GM12878 (cell line): ENCODE measurements at regions not wholly inside any gene's neighbourhood (a gene's known extent, or its start where the extent isn't known, plus 50 kb on each side); places are given as distances from the start of the nearest gene placed in this dataset.
A peak's percentile ranks its signal among the peaks of the same experiment; 100 is the strongest.

ENCODE experiments used
- ATAC-seq: fragments of 200-7000 bp; cut with Tn5 transposase; 3 replicates; pipeline ENCODE4 v1.9.1; 2020; ENCODE audit warnings: mild to moderate bottlenecking, moderate library complexity
- BruUV-seq: library from RNA; stranded (reverse); fragments of 400-500 nt; replicated peaks from 2 replicates; lab custom pipeline; 2021; lab: Mats Ljungman, UMichigan
- CTCF ChIA-PET: fragments of 300-600 bp; sonication (Branson Sonifier 250); formaldehyde crosslinking; extraction: SDS; loops from one replicate; lab custom pipeline; 2021; ENCODE audit warnings: inconsistent platforms; lab: Yijun Ruan, JAX
- POLR2A ChIA-PET: fragments of 350-600 bp; formaldehyde crosslinking; extraction: SDS; loops from one replicate; lab custom pipeline; 2021; ENCODE audit warnings: inconsistent platforms; lab: Charles Lee
- RAD21 ChIA-PET: fragments of 300-600 bp; sonication (Branson Sonifier 250); formaldehyde crosslinking; loops from one replicate; lab custom pipeline; 2023; ENCODE audit warnings: antibody characterized with exemption; ENCODE audit not compliant: unreplicated experiment; lab: Charles Lee
- SMC1A ChIA-PET: fragments of 300-600 bp; sonication (Branson Sonifier 250); formaldehyde crosslinking; loops from one replicate; lab custom pipeline; 2023; ENCODE audit not compliant: unreplicated experiment, uncharacterized antibody; lab: Charles Lee
- DNase-seq: peaks from one replicate; pipeline ENCODE4 v3.0.0-alpha.2; 2011; ENCODE audit warnings: low read depth, low spot score
- FAIRE-seq: peaks from 3 replicates; lab custom pipeline; 2011; peaks lifted over from hg19 to GRCh38; lab: Jason Lieb, UNC
- H2AFZ ChIP-seq: 2 replicates; pipeline ENCODE4 v1.6.0; 2011; ENCODE audit warnings: low read depth, low read length, control low read depth; ENCODE audit not compliant: control insufficient read depth
- H3K27ac ChIP-seq: 2 replicates; pipeline ENCODE4 v1.5.1; 2011; ENCODE audit warnings: control low read depth; ENCODE audit not compliant: control insufficient read depth, insufficient read depth
- H3K27me3 ChIP-seq, 2 experiments: replicated peaks in 1 of 2; 2 replicates each; pipeline versions ENCODE4 v1.6.0 to v1.6.1; 2011; ENCODE audit warnings: low read length in 1 of 2; ENCODE audit not compliant: control insufficient read depth in 2 of 2, insufficient read depth in 2 of 2
- H3K36me3 ChIP-seq, 2 experiments: 2 replicates each; pipeline ENCODE4 v1.5.1; 2011; ENCODE audit warnings: low read length in 1 of 2; ENCODE audit not compliant: control insufficient read depth in 2 of 2, insufficient read depth in 2 of 2
- H3K4me1 ChIP-seq: 2 replicates; pipeline ENCODE4 v1.6.1; 2011; ENCODE audit warnings: mild to moderate bottlenecking, low read length, moderate library complexity, mixed read lengths; ENCODE audit not compliant: control insufficient read depth, insufficient read depth
- H3K4me2 ChIP-seq: 2 replicates; pipeline ENCODE4 v1.6.0; 2011; ENCODE audit warnings: control low read depth; ENCODE audit not compliant: control insufficient read depth, insufficient read depth
- H3K4me3 ChIP-seq: fragments of 200-600 bp; sonication (generic); 2 replicates; pipeline ENCODE4 v1.5.1; 2016
- H3K79me2 ChIP-seq: 2 replicates; pipeline ENCODE4 v1.6.0; 2011; ENCODE audit warnings: low read length; ENCODE audit not compliant: control insufficient read depth, insufficient read depth
- H3K9ac ChIP-seq: 2 replicates; pipeline ENCODE4 v1.8.0; 2011; ENCODE audit warnings: low read length, control low read depth, mixed read lengths; ENCODE audit not compliant: control insufficient read depth, insufficient read depth
- H3K9me3 ChIP-seq: replicated peaks from 3 replicates; pipeline ENCODE4 v1.5.1; 2011; ENCODE audit warnings: mild to moderate bottlenecking, low read length; ENCODE audit not compliant: control insufficient read depth, insufficient read depth
- H4K20me1 ChIP-seq: 2 replicates; pipeline ENCODE4 v1.6.0; 2011; ENCODE audit not compliant: control insufficient read depth, insufficient read depth
- BMI1 ChIP-seq: fragments of 450-650 bp; IDR thresholded peaks from 2 replicates; pipeline ENCODE4 v1.6.1; 2016; ENCODE audit warnings: mild to moderate bottlenecking, moderate library complexity, borderline replicate concordance
- CHD1 ChIP-seq: IDR thresholded peaks from 2 replicates; pipeline ENCODE4 v1.6.1; 2012; ENCODE audit warnings: low read depth, low read length, improper control_type of control experiment
- E4F1 ChIP-seq: fragments of 450-650 bp; IDR thresholded peaks from 2 replicates; pipeline ENCODE4 v1.6.1; 2018; ENCODE audit warnings: borderline replicate concordance, mild to moderate bottlenecking; ENCODE audit not compliant: partially characterized antibody
- EP300 ChIP-seq, 2 experiments: fragments of 150-350 bp in 1 of 2; IDR thresholded peaks; 2 replicates each; pipeline ENCODE4 v1.6.1; 2011 to 2012; ENCODE audit warnings: low read depth in 2 of 2, low read length in 2 of 2, borderline replicate concordance in 1 of 2, improper control_type of control experiment in 1 of 2, inconsistent platforms in 1 of 2; ENCODE audit not compliant: control insufficient read depth in 1 of 2
- FOXM1 ChIP-seq: IDR thresholded peaks from 2 replicates; pipeline ENCODE4 v1.6.1; 2012; ENCODE audit warnings: low read depth, mild to moderate bottlenecking, inconsistent platforms, low read length, moderate library complexity
- GABPA ChIP-seq: IDR thresholded peaks from 2 replicates; pipeline ENCODE4 v1.6.1; 2014; ENCODE audit warnings: antibody characterized with exemption, low read depth, mild to moderate bottlenecking, inconsistent platforms
- JUNB ChIP-seq: IDR thresholded peaks from 2 replicates; pipeline ENCODE4 v1.6.1; 2016; ENCODE audit warnings: antibody characterized with exemption, mild to moderate bottlenecking
- KAT2A ChIP-seq: conservative IDR thresholded peaks from 2 replicates; pipeline ENCODE4 v1.6.1; 2011; ENCODE audit warnings: low read depth, low read length; ENCODE audit not compliant: control insufficient read depth
- RAD21 ChIP-seq: IDR thresholded peaks from 2 replicates; pipeline ENCODE4 v1.6.1; 2011; ENCODE audit warnings: mild to moderate bottlenecking, low read depth, low read length, moderate library complexity; ENCODE audit not compliant: insufficient read depth
- RAD51 ChIP-seq: fragments of 450-650 bp; IDR thresholded peaks from 2 replicates; pipeline ENCODE4 v1.6.1; 2016; ENCODE audit warnings: moderate library complexity, mild to moderate bottlenecking, inconsistent platforms
- SUZ12 ChIP-seq: fragments of 200-600 bp; sonication (generic); IDR thresholded peaks from one replicate; pipeline ENCODE4 v1.6.1; 2018; ENCODE audit warnings: antibody characterized with exemption, mild to moderate bottlenecking; ENCODE audit not compliant: unreplicated experiment
- TAF1 ChIP-seq: IDR thresholded peaks from 2 replicates; pipeline ENCODE4 v1.6.1; 2011; ENCODE audit warnings: mild to moderate bottlenecking, low read depth, low read length, borderline replicate concordance
- TCF7 ChIP-seq: IDR thresholded peaks from 2 replicates; pipeline ENCODE4 v1.6.1; 2014; ENCODE audit warnings: antibody characterized with exemption, borderline replicate concordance
- ZBTB4 ChIP-seq: fragments of 450-650 bp; formaldehyde crosslinking; IDR thresholded peaks from 2 replicates; pipeline ENCODE4 v1.4.0; 2022; ENCODE audit warnings: mild to moderate bottlenecking, moderate library complexity
- WGBS: methylation state at CpG from one replicate; pipeline ENCODE4 v1.1.6; 2016; ENCODE audit warnings: low lambda C conversion rate; ENCODE audit not compliant: insufficient replicate concordance, insufficient coverage; ENCODE audit errors: missing lambda C conversion rate; 5-methylcytosine and 5-hydroxymethylcytosine counted together
- in situ Hi-C: fragments of 300-500 bp; cut with MboI; formaldehyde crosslinking; loops from 9 replicates; pipeline ENCODE4 v1.14.3; 2018; ENCODE audit warnings: mixed read lengths
- intact Hi-C: fragments of 100-400 bp; cut with micrococcal nuclease; formaldehyde crosslinking; loops from one replicate; pipeline ENCODE4 v1.14.2; 2022; ENCODE audit not compliant: unreplicated experiment

GRCh38 chr17:53032861-53033271 lies 789.9 kb upstream of the KIF2B start:
- in situ Hi-C loops = no loop called here
- TF ChIP-seq JUNB (no peak), RAD21 (peak; percentile 26; the same call in 1 of the 2 replicates)
- H3K9me3 ChIP-seq = no peaks in the 10 kb centered on the region
- ATAC-seq = no peak
- no peaks in the 10 kb centered on the region for H3K4me1 ChIP-seq
- H3K36me3 ChIP-seq = no peaks in the 10 kb centered on the region
- ChIA-PET SMC1A (no interaction called here), POLR2A (no interaction called here), RAD21 (no interaction called here), CTCF (interaction anchor here (1.4 kb wide), 1 partner anchor 1860 kb away, joined by 3 read pairs; no protein-coding TSS in a partner anchor)
- no TSS peak for BruUV-seq
- H4K20me1 ChIP-seq = no peaks in the 10 kb centered on the region
- H2AFZ ChIP-seq = no peak overlapping the region
- no peak overlapping the region for H3K4me2 ChIP-seq
- WGBS = 0% methylated on average over 3 of the region's 3 CpGs
- H3K79me2 ChIP-seq = no peaks in the 10 kb centered on the region
- no peak for FAIRE-seq
- intact Hi-C loops = no loop called here
- H3K27ac ChIP-seq = no peak overlapping the region
- H3K9ac ChIP-seq = no peak overlapping the region
- H3K4me3 ChIP-seq = no peak overlapping the region
- no peaks in the 10 kb centered on the region for H3K27me3 ChIP-seq
- no peak for DNase-seq

GRCh38 chr17:53017227-53017626 lies 805.5 kb upstream of the KIF2B start:
- DNase-seq = no peak
- no peaks in the 10 kb centered on the region for H4K20me1 ChIP-seq
- no TSS peak for BruUV-seq
- H3K36me3 ChIP-seq = no peaks in the 10 kb centered on the region
- H3K27ac ChIP-seq = no peak overlapping the region
- H3K27me3 ChIP-seq = no peaks in the 10 kb centered on the region
- H3K4me3 ChIP-seq = no peak overlapping the region
- no peaks in the 10 kb centered on the region; the same call in 2 of the 3 replicates for H3K9me3 ChIP-seq
- in situ Hi-C loops = no loop called here
- no peak overlapping the region for H2AFZ ChIP-seq
- no peaks in the 10 kb centered on the region for H3K79me2 ChIP-seq
- H3K4me2 ChIP-seq = no peak overlapping the region
- SMC1A ChIA-PET = no interaction called here
- intact Hi-C loops = no loop called here
- H3K9ac ChIP-seq = no peak overlapping the region
- CTCF ChIA-PET = no interaction called here
- POLR2A ChIA-PET = no interaction called here
- ATAC-seq = no peak
- no peak for FAIRE-seq
- H3K4me1 ChIP-seq = no peaks in the 10 kb centered on the region
- RAD21 ChIA-PET = no interaction called here
- TF ChIP-seq E4F1 = no peak
- TF ChIP-seq CHD1 = no peak
- no peak for TF ChIP-seq BMI1
- TF ChIP-seq FOXM1 = no peak
- no peak for TF ChIP-seq KAT2A
- no peak for TF ChIP-seq GABPA
- TF ChIP-seq ZBTB4 (CRISPR knock-in tag) = no peak
- TF ChIP-seq TAF1 = no peak
- TF ChIP-seq SUZ12 = no peak
- TF ChIP-seq EP300 (IDR thresholded peaks at IDR 0.05; ENCODE audit: borderline replicate concordance in 1 of 2, control insufficient read depth in 1 of 2, low read depth in 2 of 2, low read length in 2 of 2) = no peak
- TF ChIP-seq TCF7 = no peak
- no peak for TF ChIP-seq RAD51
